Spleen (tissue), 7 donors: ENCODE measurements at regions not wholly inside any gene's neighbourhood (a gene's known extent, or its start where the extent isn't known, plus 50 kb on each side); places are given as distances from the start of the nearest gene placed in this dataset.

Experiments
- CTCF ChIP-seq, 11 experiments: fragments of 200-600 bp in 7 of 11; fragments of 450-650 bp in 4 of 11; sonication (generic) in 4 of 11; IDR thresholded peaks in 8 of 11; conservative IDR thresholded peaks in 3 of 11; 1 replicate in 7 of 11; 2 replicates in 4 of 11; pipeline versions ENCODE4 v1.4.0 to v1.8.0; 2016 to 2021; ENCODE audit warnings: antibody characterized with exemption in 11 of 11, inconsistent platforms in 4 of 11, mild to moderate bottlenecking in 1 of 11
- POLR2A ChIP-seq, 3 donors: fragments of 450-650 bp; IDR thresholded peaks; one replicate each; pipeline ENCODE4 v1.5.1; 2017; ENCODE audit warnings: antibody characterized with exemption in 3 of 3, mild to moderate bottlenecking in 1 of 3
- POLR2AphosphoS5 ChIP-seq, 3 donors: sonication (generic); formaldehyde crosslinking; IDR thresholded peaks; one replicate each; pipeline ENCODE4 v1.5.1; 2017; ENCODE audit warnings: antibody characterized with exemption in 3 of 3
- donor health status: DM: no; HTN: no; CAD: no; lungs with moderate emphysema.
- donor health status: DM: no; HTN: no; CAD: no.
- donor health status: DM: no; HTN: no; CAD: no.

GRCh38 chr5:145307866-145308382 is 527.2 kb downstream of the PRELID2 start:
- TF ChIP-seq POLR2AphosphoS5 (IDR thresholded peaks at IDR 0.05) = no peak
- no peak for TF ChIP-seq POLR2A (IDR thresholded peaks at IDR 0.05)
- no peak for TF ChIP-seq CTCF (IDR thresholded peaks at IDR 0.05 in 8 of 11, conservative IDR thresholded peaks at IDR 0.05 in 3 of 11)
